H1 (cell line): ENCODE measurements at regions not wholly inside any gene's neighbourhood (a gene's known extent, or its start where the extent isn't known, plus 50 kb on each side); places are given as distances from the start of the nearest gene placed in this dataset.

Source experiments
- ATF3 ChIP-seq: IDR thresholded peaks from 2 replicates; pipeline ENCODE4 v1.6.1; 2011; ENCODE audit warnings: low read depth, mild to moderate bottlenecking, low read length; ENCODE audit not compliant: insufficient read depth
- CREB1 ChIP-seq: IDR thresholded peaks from 2 replicates; pipeline ENCODE4 v1.6.1; 2012; ENCODE audit warnings: inconsistent platforms
- CTCF ChIP-seq, 3 experiments: IDR thresholded peaks; 1 replicate in 2 of 3; 2 replicates in 1 of 3; pipeline versions ENCODE4 v1.5.1 to v1.6.1; 2011; ENCODE audit warnings: low read length in 3 of 3, mild to moderate bottlenecking in 3 of 3, inconsistent platforms in 2 of 3, low read depth in 1 of 3, moderate library complexity in 1 of 3; ENCODE audit not compliant: insufficient read depth in 1 of 3; ENCODE audit errors: control extremely low read depth in 1 of 3
- EGR1 ChIP-seq: IDR thresholded peaks from 2 replicates; pipeline ENCODE4 v1.6.1; 2011; ENCODE audit warnings: low read depth, low read length, borderline replicate concordance
- EP300 ChIP-seq, 2 experiments: IDR thresholded peaks; 1 replicate in 1 of 2; 2 replicates in 1 of 2; pipeline ENCODE4 v1.6.1; 2011 to 2012; ENCODE audit warnings: low read depth in 2 of 2, low read length in 2 of 2, mild to moderate bottlenecking in 2 of 2, borderline replicate concordance in 1 of 2, inconsistent platforms in 1 of 2, moderate library complexity in 1 of 2
- HDAC6 ChIP-seq: IDR thresholded peaks from one replicate; pipeline ENCODE4 v1.7.1; 2012; ENCODE audit warnings: low read depth, mild to moderate bottlenecking, inconsistent platforms, low read length, moderate library complexity
- NRF1 ChIP-seq: IDR thresholded peaks from 2 replicates; pipeline ENCODE4 v1.6.1; 2011; ENCODE audit warnings: mild to moderate bottlenecking, low read depth, low read length, improper control_type of control experiment
- POLR2A ChIP-seq, 2 experiments: IDR thresholded peaks; 1 replicate in 1 of 2; 2 replicates in 1 of 2; pipeline ENCODE4 v1.6.1; 2011; ENCODE audit warnings: low read depth in 2 of 2, low read length in 2 of 2, mild to moderate bottlenecking in 2 of 2; ENCODE audit errors: control extremely low read depth in 1 of 2
- POLR2AphosphoS5 ChIP-seq: IDR thresholded peaks from 2 replicates; pipeline ENCODE4 v1.6.1; 2011; ENCODE audit warnings: low read depth, low read length
- RNF2 ChIP-seq: fragments of 200-900, 300-1000 bp; sonication (generic); IDR thresholded peaks from 2 replicates; pipeline ENCODE4 v1.7.1; 2016; ENCODE audit warnings: borderline replicate concordance, low read depth, mild to moderate bottlenecking, antibody characterized with exemption, low read length; ENCODE audit not compliant: poor library complexity, severe bottlenecking; ENCODE audit errors: missing control alignments
- SP2 ChIP-seq: IDR thresholded peaks from 2 replicates; pipeline ENCODE4 v1.6.1; 2012; ENCODE audit warnings: mild to moderate bottlenecking, low read length, inconsistent platforms

GRCh38 chr2:204486805-204487204 lies 58.5 kb upstream of the PARD3B start:
- TF ChIP-seq POLR2AphosphoS5 (no peak), CTCF (IDR thresholded peaks at IDR 0.05; ENCODE audit: control extremely low read depth in 1 of 3, insufficient read depth in 1 of 3, low read depth in 1 of 3, low read length in 3 of 3) (no peak), ATF3 (no peak), POLR2A (IDR thresholded peaks at IDR 0.05; ENCODE audit: control extremely low read depth in 1 of 2, low read depth in 2 of 2, low read length in 2 of 2) (no peak), EGR1 (no peak), RNF2 (no peak), HDAC6 (no peak), SP2 (no peak), NRF1 (no peak), EP300 (IDR thresholded peaks at IDR 0.05; ENCODE audit: borderline replicate concordance in 1 of 2, low read depth in 2 of 2, low read length in 2 of 2) (no peak), CREB1 (no peak)
